HAP-1 (cell line): ENCODE measurements at regions not wholly inside any gene's neighbourhood (a gene's known extent, or its start where the extent isn't known, plus 50 kb on each side); places are given as distances from the start of the nearest gene placed in this dataset.

Experiments
- DNase-seq, 2 experiments: peaks; one replicate each; pipeline ENCODE4 v3.0.0-alpha.2; 2016 to 2020; ENCODE audit warnings: low spot score in 2 of 2
- H3K27me3 ChIP-seq: fragments of 250-450 bp; sonication (Bioruptor Pico); 2 replicates; pipeline ENCODE4 v1.5.1; 2020; ENCODE audit warnings: low read depth, mild to moderate bottlenecking, moderate library complexity
- H3K36me3 ChIP-seq: fragments of 250-450 bp; sonication (Bioruptor Pico); replicated peaks from 2 replicates; pipeline ENCODE4 v1.5.1; 2020; ENCODE audit warnings: mild to moderate bottlenecking
- H3K4me1 ChIP-seq: fragments of 250-450 bp; sonication (Bioruptor Pico); 2 replicates; pipeline ENCODE4 v1.5.1; 2020; ENCODE audit warnings: mild to moderate bottlenecking
- H3K4me3 ChIP-seq: fragments of 250-450 bp; sonication (Bioruptor Pico); 2 replicates; pipeline ENCODE4 v1.5.1; 2020; ENCODE audit warnings: mild to moderate bottlenecking, moderate library complexity
- H3K9me3 ChIP-seq: fragments of 250-450 bp; sonication (Bioruptor Pico); 2 replicates; pipeline ENCODE4 v1.5.1; 2020; ENCODE audit warnings: mild to moderate bottlenecking, moderate library complexity
- in situ Hi-C: fragments of 300-500 bp; cut with MboI; formaldehyde crosslinking; loops from 3 replicates; pipeline ENCODE4 v1.14.3; 2020; ENCODE audit warnings: low sequenced_read_pairs, inconsistent platforms, mixed read lengths

DNA sequence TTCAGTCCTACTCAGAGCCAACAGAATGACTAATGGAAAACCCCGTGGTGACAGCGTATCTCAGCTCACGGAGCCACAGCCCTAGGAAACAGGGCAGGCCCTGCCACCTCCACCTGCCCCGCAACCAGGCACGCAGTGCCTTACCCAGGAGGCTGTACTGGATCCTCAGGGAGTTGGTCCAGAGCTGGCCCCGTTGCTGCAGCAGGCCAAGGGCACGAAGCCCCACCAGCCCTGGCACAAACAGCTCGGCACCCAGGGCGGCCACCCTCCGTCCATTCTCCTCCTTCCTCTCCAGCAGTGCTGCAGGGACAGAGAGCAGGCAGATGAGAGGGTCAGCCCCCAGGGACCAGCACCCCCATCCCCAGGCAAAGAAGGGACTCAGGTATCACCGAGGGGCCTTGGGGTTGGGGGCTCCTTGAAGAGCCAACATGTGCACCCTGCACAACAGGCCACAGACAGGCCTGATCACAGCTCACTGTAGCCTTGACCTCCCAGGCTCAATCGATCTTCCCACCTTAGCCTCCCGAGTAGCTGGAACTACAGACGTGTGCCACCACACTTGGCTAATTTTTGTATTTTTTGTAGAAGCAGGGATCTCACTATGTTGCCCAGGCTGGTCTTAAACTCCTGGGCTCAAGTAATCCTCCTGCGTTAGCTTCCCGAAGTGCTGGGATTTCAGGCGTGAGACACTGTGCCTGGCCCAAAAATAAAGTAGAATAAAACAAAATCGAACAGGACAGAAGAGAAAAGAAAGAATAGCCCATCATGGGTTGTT, 115.7 kb downstream of the RMI2 start:
- H3K4me1 ChIP-seq = no peaks in the 10 kb centered on the region
- no peak overlapping the region for H3K4me3 ChIP-seq
- H3K27me3 ChIP-seq = no peaks in the 10 kb centered on the region
- no peak for DNase-seq
- in situ Hi-C loops = no loop called here
- H3K9me3 ChIP-seq = no peaks in the 10 kb centered on the region
- H3K36me3 ChIP-seq = no peaks in the 10 kb centered on the region

DNA sequence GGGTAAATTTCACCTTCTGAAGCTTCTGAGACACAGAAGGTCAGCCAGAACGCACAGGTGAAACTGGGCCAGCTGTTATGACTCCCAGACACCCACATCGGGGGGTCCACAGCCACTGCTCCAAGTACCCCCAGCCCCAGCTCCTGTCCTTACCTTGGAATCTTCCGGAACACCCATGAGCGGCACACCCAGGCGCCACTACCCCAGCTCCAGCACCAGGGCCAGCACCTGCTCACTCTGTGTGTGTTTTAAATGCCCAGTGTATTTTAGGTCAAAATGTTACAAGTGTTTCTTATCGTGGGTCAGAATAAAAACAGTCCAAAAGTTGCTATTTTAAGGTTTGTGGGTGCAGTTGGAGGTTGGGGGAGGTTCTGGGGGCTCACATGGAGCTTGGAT, 116.3 kb downstream of the RMI2 start:
- Histone ChIP-seq H3K4me1 (no peaks in the 10 kb centered on the region), H3K4me3 (no peak overlapping the region), H3K36me3 (no peaks in the 10 kb centered on the region), H3K9me3 (no peaks in the 10 kb centered on the region), H3K27me3 (no peaks in the 10 kb centered on the region)
- in situ Hi-C loops = no loop called here
- DNase-seq = no peak

DNA sequence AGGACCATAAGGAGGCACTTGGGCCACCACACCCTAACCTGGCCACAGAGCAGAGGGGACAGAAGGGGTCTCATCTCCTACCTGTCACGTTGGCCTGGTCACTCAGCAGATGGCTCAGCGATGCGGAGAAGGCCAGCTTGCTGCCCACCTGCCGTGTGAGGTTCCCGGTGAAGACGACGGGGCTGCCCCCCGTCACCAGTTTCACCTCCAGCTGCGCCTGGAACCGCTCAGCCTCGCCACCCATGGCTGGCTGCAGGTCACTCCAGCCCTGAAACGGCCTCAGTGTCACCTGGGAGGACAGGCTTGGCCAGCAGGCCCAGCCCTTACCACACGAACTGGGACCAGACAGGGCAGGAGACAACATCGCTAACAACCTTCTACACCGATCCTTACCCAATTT, 116.8 kb downstream of the RMI2 start:
- no peak for DNase-seq
- in situ Hi-C loops = no loop called here
- no peak overlapping the region for H3K4me3 ChIP-seq
- H3K36me3 ChIP-seq = no peaks in the 10 kb centered on the region
- H3K9me3 ChIP-seq = no peaks in the 10 kb centered on the region
- no peaks in the 10 kb centered on the region for H3K4me1 ChIP-seq
- H3K27me3 ChIP-seq = no peaks in the 10 kb centered on the region

DNA sequence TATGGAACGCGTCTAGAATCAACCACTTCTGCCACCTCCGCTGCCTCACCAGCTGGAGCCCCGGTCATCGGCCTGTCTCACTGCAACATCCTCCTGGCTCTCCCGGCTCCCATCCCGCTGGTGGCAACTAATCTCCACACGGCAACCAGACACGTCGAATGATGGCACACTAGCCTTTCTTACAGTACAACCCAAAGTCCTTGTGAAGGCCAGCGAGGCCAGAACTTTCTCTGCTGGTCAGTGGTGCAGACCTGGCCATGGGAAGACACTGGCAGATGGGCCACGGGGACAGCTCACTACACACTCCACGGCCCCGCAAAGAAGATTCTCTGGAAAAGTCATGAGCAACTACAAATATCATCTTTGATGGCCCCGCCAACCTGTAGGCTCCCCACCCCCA, 117.6 kb downstream of the RMI2 start:
- Histone ChIP-seq H3K9me3 (no peaks in the 10 kb centered on the region), H3K4me1 (no peaks in the 10 kb centered on the region), H3K36me3 (no peaks in the 10 kb centered on the region), H3K27me3 (no peaks in the 10 kb centered on the region), H3K4me3 (no peak overlapping the region)
- in situ Hi-C loops = no loop called here
- no peak for DNase-seq

- Histone ChIP-seq H3K4me1 (no peaks in the 10 kb centered on the region), H3K36me3 (no peaks in the 10 kb centered on the region), H3K9me3 (no peaks in the 10 kb centered on the region), H3K4me3 (no peak overlapping the region), H3K27me3 (no peaks in the 10 kb centered on the region)
- in situ Hi-C loops = no loop called here
- DNase-seq = no peak
Observed at GRCh38 chr16:11464241-11464640, 119.0 kb downstream of the RMI2 start.

DNA sequence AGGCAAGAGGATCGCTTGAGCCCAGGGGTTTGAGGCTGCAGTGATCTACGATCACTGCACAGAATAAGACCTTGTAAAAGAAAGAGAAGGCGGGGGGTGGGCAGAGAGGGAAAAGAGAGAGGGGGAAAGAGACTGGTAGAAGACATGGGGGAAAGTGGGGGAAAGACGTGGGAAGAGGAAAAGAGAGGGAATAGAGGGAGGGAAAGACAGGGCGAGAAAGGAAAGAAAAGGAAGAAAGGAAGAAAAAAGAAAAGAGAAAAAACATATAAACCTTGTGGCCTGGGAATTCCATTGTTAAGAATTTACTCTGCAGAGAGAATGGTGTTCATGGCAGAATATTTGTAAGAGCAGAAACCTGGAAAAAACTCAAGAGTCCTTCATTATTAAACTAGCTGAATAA, 120.4 kb downstream of the RMI2 start:
- Histone ChIP-seq H3K4me3 (no peak overlapping the region), H3K36me3 (no peaks in the 10 kb centered on the region), H3K4me1 (no peaks in the 10 kb centered on the region), H3K27me3 (no peaks in the 10 kb centered on the region), H3K9me3 (no peaks in the 10 kb centered on the region)
- in situ Hi-C loops = no loop called here
- no peak for DNase-seq

DNA sequence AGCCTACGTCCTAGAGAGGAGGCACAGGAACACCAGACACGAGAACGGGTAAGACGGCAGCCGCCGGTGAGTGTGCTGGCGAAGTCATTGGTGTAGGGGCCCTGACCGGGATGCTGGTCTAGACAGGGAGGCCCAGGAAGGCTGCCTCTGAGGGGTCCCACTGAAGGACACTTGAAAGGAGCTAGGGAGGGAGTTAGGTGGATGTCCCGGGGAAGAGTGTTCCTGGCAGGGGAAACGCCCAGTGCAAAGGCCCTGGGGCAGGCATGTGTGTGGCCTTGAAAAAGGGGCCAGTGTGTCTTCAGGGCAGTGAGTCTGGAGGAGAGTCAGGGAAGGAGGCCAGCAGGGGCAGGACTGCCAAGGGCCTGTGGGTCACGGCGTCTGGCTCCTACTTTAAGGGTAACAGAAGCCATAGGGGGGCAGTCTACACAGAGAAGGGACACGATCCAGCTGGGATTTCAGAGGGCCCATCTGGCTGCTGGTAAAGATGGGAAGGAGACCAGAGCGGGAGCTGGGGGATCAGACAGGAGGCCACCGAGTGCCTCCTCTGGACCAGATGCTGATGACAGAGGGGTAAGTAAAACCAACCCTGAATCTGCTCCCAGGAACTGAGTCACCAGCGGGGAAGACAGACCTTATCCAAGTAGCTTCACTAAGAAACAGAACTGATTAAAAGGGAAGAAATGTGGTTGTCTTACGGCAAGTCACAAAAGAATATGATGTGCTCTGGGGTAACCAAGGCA, 115.9 kb downstream of the LITAF start:
- in situ Hi-C loops = no loop called here
- no peaks in the 10 kb centered on the region for H3K36me3 ChIP-seq
- H3K4me1 ChIP-seq = no peaks in the 10 kb centered on the region
- H3K4me3 ChIP-seq = no peak overlapping the region
- DNase-seq = no peak
- no peaks in the 10 kb centered on the region for H3K27me3 ChIP-seq
- H3K9me3 ChIP-seq = no peaks in the 10 kb centered on the region

- in situ Hi-C loops = no loop called here
- DNase-seq = no peak
- Histone ChIP-seq H3K27me3 (no peaks in the 10 kb centered on the region), H3K4me3 (no peak overlapping the region), H3K36me3 (no peaks in the 10 kb centered on the region), H3K4me1 (no peaks in the 10 kb centered on the region), H3K9me3 (no peaks in the 10 kb centered on the region)
Observed at GRCh38 chr16:11471548-11471947, 115.2 kb downstream of the LITAF start.

DNA sequence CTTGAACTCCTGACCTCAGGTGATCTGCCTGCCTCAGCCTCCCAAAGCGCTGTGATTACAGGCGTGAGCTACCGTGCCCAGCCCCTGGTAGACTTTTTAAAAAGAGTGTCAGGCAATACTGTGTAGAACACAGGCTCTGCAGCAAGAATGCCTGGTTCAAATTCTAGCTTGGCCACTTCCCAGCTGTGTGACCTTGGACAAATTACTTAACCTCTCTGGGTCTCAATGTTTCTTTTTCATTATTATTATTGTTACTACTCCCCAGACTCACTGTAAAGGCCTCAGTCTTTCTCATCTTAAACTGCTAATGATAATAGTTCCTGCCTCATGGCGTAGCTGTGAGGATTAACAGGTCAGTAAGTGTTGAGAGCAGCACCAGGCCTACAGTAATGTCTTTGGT, 114.3 kb downstream of the LITAF start:
- H3K4me3 ChIP-seq = no peak overlapping the region
- H3K4me1 ChIP-seq = no peaks in the 10 kb centered on the region
- H3K9me3 ChIP-seq = no peaks in the 10 kb centered on the region
- no peak for DNase-seq
- no peaks in the 10 kb centered on the region for H3K36me3 ChIP-seq
- in situ Hi-C loops = no loop called here
- no peaks in the 10 kb centered on the region for H3K27me3 ChIP-seq

DNA sequence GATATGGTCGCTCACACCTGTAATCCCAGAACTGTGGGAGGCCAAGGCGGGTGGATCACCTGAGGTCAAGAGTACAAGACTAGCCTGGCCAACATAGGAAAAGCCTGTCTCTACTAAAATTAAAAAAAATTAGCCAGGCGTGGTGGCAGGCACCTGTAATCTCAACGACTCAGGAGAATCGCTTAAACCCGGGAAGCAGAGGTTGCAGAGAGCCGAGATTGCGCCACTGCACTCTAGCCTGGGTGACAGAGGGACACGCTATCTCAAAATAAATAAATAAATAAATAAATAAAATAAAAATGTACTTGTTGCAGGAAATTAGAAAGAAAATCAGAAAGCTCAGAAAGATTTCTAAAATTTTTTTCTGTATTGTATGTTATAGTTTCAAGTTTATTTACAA, 113.9 kb downstream of the LITAF start:
- H3K9me3 ChIP-seq = no peaks in the 10 kb centered on the region
- no peaks in the 10 kb centered on the region for H3K4me1 ChIP-seq
- DNase-seq = no peak
- H3K27me3 ChIP-seq = no peaks in the 10 kb centered on the region
- no peak overlapping the region for H3K4me3 ChIP-seq
- H3K36me3 ChIP-seq = no peaks in the 10 kb centered on the region
- in situ Hi-C loops = no loop called here

GRCh38 chr16:11473728-11474127, 113.0 kb downstream of the LITAF start:
- no peaks in the 10 kb centered on the region for H3K36me3 ChIP-seq
- no peaks in the 10 kb centered on the region for H3K9me3 ChIP-seq
- H3K4me1 ChIP-seq = no peaks in the 10 kb centered on the region
- no peak for DNase-seq
- no peaks in the 10 kb centered on the region for H3K27me3 ChIP-seq
- in situ Hi-C loops = no loop called here
- H3K4me3 ChIP-seq = no peak overlapping the region

DNA sequence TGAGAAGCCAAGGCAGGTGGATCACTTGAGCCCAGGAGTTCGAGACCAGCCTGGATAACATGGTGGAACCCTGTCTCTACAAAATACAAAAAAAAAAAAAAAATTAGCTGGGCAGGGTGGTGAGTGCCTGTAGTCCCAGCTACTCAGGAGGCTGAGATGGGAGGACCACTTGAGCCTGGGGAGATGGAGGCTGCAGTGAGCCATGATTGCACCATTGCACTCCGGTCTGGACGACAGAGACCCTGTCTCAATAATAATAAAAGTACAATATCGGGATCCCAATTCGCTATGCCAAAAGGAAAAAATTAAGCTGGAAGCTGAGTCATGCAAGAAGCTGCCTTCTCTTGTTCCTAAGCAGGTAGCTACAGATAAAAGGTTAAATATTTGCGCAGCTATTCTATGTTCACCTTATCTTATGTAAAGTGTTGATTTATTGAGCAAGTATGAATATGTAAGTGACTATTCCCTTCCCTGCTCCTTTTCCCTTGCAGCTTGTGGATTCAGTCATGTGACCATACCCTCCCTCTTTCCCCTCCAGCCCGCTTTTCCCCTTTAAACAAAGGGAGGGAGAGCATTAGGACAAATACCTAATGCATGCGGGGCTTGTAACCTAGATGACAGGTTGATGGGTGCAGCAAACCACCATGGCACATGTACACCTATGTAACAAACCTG, 112.0 kb downstream of the LITAF start:
- Histone ChIP-seq H3K9me3 (no peaks in the 10 kb centered on the region), H3K36me3 (no peaks in the 10 kb centered on the region), H3K4me1 (no peaks in the 10 kb centered on the region), H3K27me3 (no peaks in the 10 kb centered on the region), H3K4me3 (no peak overlapping the region)
- no peak for DNase-seq
- in situ Hi-C loops = no loop called here

- in situ Hi-C loops = no loop called here
- H3K27me3 ChIP-seq = no peaks in the 10 kb centered on the region
- no peak overlapping the region for H3K4me3 ChIP-seq
- no peak for DNase-seq
- no peaks in the 10 kb centered on the region for H3K36me3 ChIP-seq
- H3K9me3 ChIP-seq = no peaks in the 10 kb centered on the region; the same call in 1 of the 2 replicates
- no peaks in the 10 kb centered on the region for H3K4me1 ChIP-seq
Observed at GRCh38 chr16:11475896-11476630, 110.7 kb downstream of the LITAF start.

GRCh38 chr16:11476676-11477075, 110.0 kb downstream of the LITAF start:
- no peak overlapping the region for H3K4me3 ChIP-seq
- no peaks in the 10 kb centered on the region for H3K27me3 ChIP-seq
- H3K9me3 ChIP-seq = no peaks in the 10 kb centered on the region; the same call in 1 of the 2 replicates
- DNase-seq = no peak
- in situ Hi-C loops = no loop called here
- H3K4me1 ChIP-seq = no peaks in the 10 kb centered on the region
- H3K36me3 ChIP-seq = no peaks in the 10 kb centered on the region
